GM12878 (cell line): ENCODE measurements at regions not wholly inside any gene's neighbourhood (a gene's known extent, or its start where the extent isn't known, plus 50 kb on each side); places are given as distances from the start of the nearest gene placed in this dataset.

Experiments
- ATF2 ChIP-seq: IDR thresholded peaks from 2 replicates; pipeline ENCODE4 v1.6.1; 2012; ENCODE audit warnings: low read length, inconsistent platforms
- BACH1 ChIP-seq: fragments of 450-650 bp; IDR thresholded peaks from 2 replicates; pipeline ENCODE4 v1.6.1; 2017; ENCODE audit warnings: mild to moderate bottlenecking, borderline replicate concordance
- CTCF ChIP-seq, 3 experiments: IDR thresholded peaks in 2 of 3; conservative IDR thresholded peaks in 1 of 3; 2 replicates each; pipeline ENCODE4 v1.5.1; 2011; ENCODE audit warnings: low read depth in 3 of 3, low read length in 3 of 3, mild to moderate bottlenecking in 3 of 3, control low read depth in 2 of 3, moderate library complexity in 2 of 3, inconsistent platforms in 1 of 3, mixed read lengths in 1 of 3; ENCODE audit not compliant: control insufficient read depth in 2 of 3, insufficient read depth in 1 of 3; ENCODE audit errors: extremely low read depth in 1 of 3
- ELK1 ChIP-seq: IDR thresholded peaks from 2 replicates; pipeline ENCODE4 v1.6.1; 2012; ENCODE audit warnings: low read depth, low read length, improper control_type of control experiment
- ESRRA ChIP-seq: IDR thresholded peaks from 2 replicates; pipeline ENCODE4 v1.6.1; 2012; ENCODE audit warnings: mild to moderate bottlenecking, low read length, improper control_type of control experiment
- HSF1 ChIP-seq: fragments of 150-350 bp; IDR thresholded peaks from 2 replicates; pipeline ENCODE4 v1.6.1; 2014; ENCODE audit warnings: mild to moderate bottlenecking, low read depth, low read length
- MYB ChIP-seq: fragments of 150-350 bp; IDR thresholded peaks from 2 replicates; pipeline ENCODE4 v1.6.1; 2014; ENCODE audit warnings: mild to moderate bottlenecking, low read depth, low read length, borderline replicate concordance
- MYC ChIP-seq: IDR thresholded peaks from 2 replicates; pipeline ENCODE4 v1.6.1; 2011; ENCODE audit warnings: mild to moderate bottlenecking, low read length, moderate library complexity, inconsistent platforms; ENCODE audit not compliant: insufficient read depth, insufficient replicate concordance, insufficient read length, severe bottlenecking
- POLR2A ChIP-seq: IDR thresholded peaks from 2 replicates; pipeline ENCODE4 v1.6.1; 2011; ENCODE audit warnings: low read depth, mild to moderate bottlenecking, low read length
- RAD21 ChIP-seq: IDR thresholded peaks from 2 replicates; pipeline ENCODE4 v1.6.1; 2011; ENCODE audit warnings: mild to moderate bottlenecking, low read depth, low read length, moderate library complexity; ENCODE audit not compliant: insufficient read depth
- SRF ChIP-seq, 2 experiments: IDR thresholded peaks; 2 replicates each; pipeline ENCODE4 v1.6.1; 2011; ENCODE audit warnings: low read depth in 2 of 2, low read length in 2 of 2, mild to moderate bottlenecking in 1 of 2, moderate library complexity in 1 of 2
- TAF1 ChIP-seq: IDR thresholded peaks from 2 replicates; pipeline ENCODE4 v1.6.1; 2011; ENCODE audit warnings: mild to moderate bottlenecking, low read depth, low read length, borderline replicate concordance

GRCh38 chr2:8288206-8288605 is 393.6 kb upstream of the ID2 start:
- no peak for TF ChIP-seq RAD21
- TF ChIP-seq HSF1: no peak
- TF ChIP-seq ATF2: no peak
- TF ChIP-seq CTCF (IDR thresholded peaks at IDR 0.05 in 2 of 3, conservative IDR thresholded peaks at IDR 0.05 in 1 of 3; ENCODE audit: control insufficient read depth in 2 of 3, extremely low read depth in 1 of 3, insufficient read depth in 1 of 3, low read depth in 3 of 3, low read length in 3 of 3): no peak
- no peak for TF ChIP-seq MYC
- no peak for TF ChIP-seq BACH1
- TF ChIP-seq POLR2A: no peak
- no peak for TF ChIP-seq ELK1
- TF ChIP-seq TAF1: no peak
- no peak for TF ChIP-seq MYB
- no peak for TF ChIP-seq ESRRA
- TF ChIP-seq SRF (IDR thresholded peaks at IDR 0.05; ENCODE audit: low read depth in 2 of 2, low read length in 2 of 2): no peak
